Right atrium auricular region (tissue), 2 donors: ENCODE measurements at regions not wholly inside any gene's neighbourhood (a gene's known extent, or its start where the extent isn't known, plus 50 kb on each side); places are given as distances from the start of the nearest gene placed in this dataset.
"Not testable (repeated sequence)": the region's sequence is repeated elsewhere in the genome, so short reads cannot be mapped to it uniquely, and the experiment has no call there.

ENCODE experiments used
- DNase-seq: peaks from one replicate; pipeline ENCODE4 v3.0.0-alpha.2; 2019; ENCODE audit warnings: low spot score
- H3K27ac ChIP-seq, 2 donors: fragments of 200-600 bp; sonication (generic); 1 replicate in 1 of 2; 2 replicates in 1 of 2; pipeline ENCODE4 v1.5.1; 2016 to 2019
- H3K27me3 ChIP-seq, 2 donors: fragments of 200-600 bp; sonication (generic); one replicate each; pipeline versions ENCODE4 v1.5.1 to v1.6.0; 2017 to 2019
- H3K36me3 ChIP-seq: fragments of 200-600 bp; sonication (generic); one replicate; pipeline ENCODE4 v1.5.1; 2016
- H3K4me1 ChIP-seq, 2 donors: fragments of 200-600 bp; sonication (generic); one replicate each; pipeline versions ENCODE4 v1.5.1 to v1.6.0; 2017 to 2019
- H3K4me3 ChIP-seq, 2 donors: fragments of 200-600 bp; sonication (generic); 1 replicate in 1 of 2; 2 replicates in 1 of 2; pipeline ENCODE4 v1.5.1; 2017 to 2019; ENCODE audit warnings: mild to moderate bottlenecking in 1 of 2, moderate library complexity in 1 of 2
- H3K9me3 ChIP-seq, 2 donors: fragments of 200-600 bp; sonication (generic); one replicate each; pipeline ENCODE4 v1.5.1; 2019
- CTCF ChIP-seq, 2 donors: fragments of 200-600 bp; sonication (generic); IDR thresholded peaks; one replicate each; pipeline ENCODE4 v1.5.1; 2019; ENCODE audit warnings: antibody characterized with exemption in 2 of 2

GRCh38 chr12:38201461-38202276 lies 114.9 kb upstream of the ALG10B start:
- TF ChIP-seq CTCF (IDR thresholded peaks at IDR 0.05), result no peak
- DNase-seq, result no peak
- no peak overlapping the region for H3K4me3 ChIP-seq
- no peaks in the 10 kb centered on the region for H3K9me3 ChIP-seq
- H3K4me1 ChIP-seq, result no peaks in the 10 kb centered on the region
- no peaks in the 10 kb centered on the region for H3K36me3 ChIP-seq
- H3K27ac ChIP-seq, result no peak overlapping the region
- no peaks in the 10 kb centered on the region for H3K27me3 ChIP-seq

GRCh38 chr12:38204831-38205230 lies 111.7 kb upstream of the ALG10B start:
- no peaks in the 10 kb centered on the region for H3K36me3 ChIP-seq
- TF ChIP-seq CTCF (IDR thresholded peaks at IDR 0.05), result no peak
- H3K9me3 ChIP-seq, result no peaks in the 10 kb centered on the region
- no peaks in the 10 kb centered on the region for H3K4me1 ChIP-seq
- no peak overlapping the region for H3K4me3 ChIP-seq
- H3K27ac ChIP-seq, result no peak overlapping the region
- no peak for DNase-seq
- no peaks in the 10 kb centered on the region for H3K27me3 ChIP-seq

GRCh38 chr12:38222011-38222410 lies 94.6 kb upstream of the ALG10B start:
- no peak for TF ChIP-seq CTCF (IDR thresholded peaks at IDR 0.05)
- H3K4me1 ChIP-seq, result no peaks in the 10 kb centered on the region
- no peaks in the 10 kb centered on the region for H3K36me3 ChIP-seq
- no peaks in the 10 kb centered on the region for H3K27me3 ChIP-seq
- no peak overlapping the region for H3K27ac ChIP-seq
- no peak overlapping the region for H3K4me3 ChIP-seq
- no peaks in the 10 kb centered on the region for H3K9me3 ChIP-seq
- DNase-seq, result no peak

GRCh38 chr12:38238328-38238727 lies 78.2 kb upstream of the ALG10B start:
- H3K4me1 ChIP-seq, H3K9me3 ChIP-seq, H3K36me3 ChIP-seq, H3K4me3 ChIP-seq, DNase-seq, H3K27me3 ChIP-seq, H3K27ac ChIP-seq: not testable (repeated sequence)

- TF ChIP-seq CTCF (IDR thresholded peaks at IDR 0.05), result no peak
- Histone ChIP-seq H3K27me3 (no peaks in the 10 kb centered on the region), H3K27ac (no peak overlapping the region), H3K36me3 (no peaks in the 10 kb centered on the region), H3K4me3 (no peak overlapping the region), H3K9me3 (no peaks in the 10 kb centered on the region), H3K4me1 (no peaks in the 10 kb centered on the region)
- no peak for DNase-seq
Measured at GRCh38 chr12:38253778-38254177, 62.8 kb upstream of the ALG10B start.

- H3K4me3 ChIP-seq, result no peak overlapping the region
- H3K27me3 ChIP-seq, result no peaks in the 10 kb centered on the region
- H3K27ac ChIP-seq, result no peak overlapping the region
- no peaks in the 10 kb centered on the region for H3K9me3 ChIP-seq
- no peak for TF ChIP-seq CTCF (IDR thresholded peaks at IDR 0.05)
- no peaks in the 10 kb centered on the region for H3K4me1 ChIP-seq
- no peak for DNase-seq
- H3K36me3 ChIP-seq, result no peaks in the 10 kb centered on the region
Measured at GRCh38 chr12:38258411-38258810, 58.2 kb upstream of the ALG10B start.
